ENCODE measurements at regions not wholly inside any gene's neighbourhood (a gene's known extent, or its start where the extent isn't known, plus 50 kb on each side); places are given as distances from the start of the nearest gene placed in this dataset.

DNA sequence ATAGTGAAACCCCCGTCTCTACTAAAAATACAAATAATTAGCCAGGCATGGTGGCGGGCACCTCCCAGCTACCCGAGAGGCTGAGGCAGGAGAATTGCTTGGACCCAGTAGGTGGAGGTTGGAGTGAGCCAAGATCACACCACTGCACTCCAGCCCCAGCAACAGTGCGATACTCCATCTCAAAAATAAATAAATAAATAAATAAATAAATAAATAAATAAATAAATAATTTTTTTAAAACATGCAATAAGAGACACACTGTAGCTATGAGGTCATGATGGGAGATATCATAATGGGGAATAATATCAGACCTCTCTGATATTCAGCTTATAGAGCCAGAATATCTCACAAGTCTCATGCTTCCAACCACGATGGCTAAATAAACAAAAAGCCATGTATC lies 82.3 kb downstream of the CD24 start:
- WGBS (ENCODE audit: low lambda C conversion rate, missing lambda C conversion rate), result 90% methylated on average over 5 of the region's 5 CpGs
- no peaks in the 10 kb centered on the region for H3K79me2 ChIP-seq
- H3K27me3 ChIP-seq, result no peaks in the 10 kb centered on the region
- no peak overlapping the region for H2AFZ ChIP-seq
- no peak for TF ChIP-seq EZH2 (IDR thresholded peaks at IDR 0.05; ENCODE audit: borderline replicate concordance)
- TF ChIP-seq EZH2phosphoT487 (IDR thresholded peaks at IDR 0.05; ENCODE audit: low read depth, severe bottlenecking, unreplicated experiment), result no peak
- TF ChIP-seq, protein P1, sequence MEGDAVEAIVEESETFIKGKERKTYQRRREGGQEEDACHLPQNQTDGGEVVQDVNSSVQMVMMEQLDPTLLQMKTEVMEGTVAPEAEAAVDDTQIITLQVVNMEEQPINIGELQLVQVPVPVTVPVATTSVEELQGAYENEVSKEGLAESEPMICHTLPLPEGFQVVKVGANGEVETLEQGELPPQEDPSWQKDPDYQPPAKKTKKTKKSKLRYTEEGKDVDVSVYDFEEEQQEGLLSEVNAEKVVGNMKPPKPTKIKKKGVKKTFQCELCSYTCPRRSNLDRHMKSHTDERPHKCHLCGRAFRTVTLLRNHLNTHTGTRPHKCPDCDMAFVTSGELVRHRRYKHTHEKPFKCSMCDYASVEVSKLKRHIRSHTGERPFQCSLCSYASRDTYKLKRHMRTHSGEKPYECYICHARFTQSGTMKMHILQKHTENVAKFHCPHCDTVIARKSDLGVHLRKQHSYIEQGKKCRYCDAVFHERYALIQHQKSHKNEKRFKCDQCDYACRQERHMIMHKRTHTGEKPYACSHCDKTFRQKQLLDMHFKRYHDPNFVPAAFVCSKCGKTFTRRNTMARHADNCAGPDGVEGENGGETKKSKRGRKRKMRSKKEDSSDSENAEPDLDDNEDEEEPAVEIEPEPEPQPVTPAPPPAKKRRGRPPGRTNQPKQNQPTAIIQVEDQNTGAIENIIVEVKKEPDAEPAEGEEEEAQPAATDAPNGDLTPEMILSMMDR (IDR thresholded peaks at IDR 0.05; ENCODE audit: poor library complexity), result no peak
- no peaks in the 10 kb centered on the region for H4K20me1 ChIP-seq (ENCODE audit: insufficient read depth, poor library complexity, severe bottlenecking)
- no peak overlapping the region for H3K27ac ChIP-seq
- no peaks in the 10 kb centered on the region for H3K36me3 ChIP-seq (replicated peaks; ENCODE audit: insufficient read depth, low read depth)
- H3K4me2 ChIP-seq, result no peak overlapping the region
- DNase-seq (ENCODE audit: low spot score), result no peak
- no peaks in the 10 kb centered on the region for H3K9me2 ChIP-seq (replicated peaks; ENCODE audit: insufficient read depth)
- no peak overlapping the region for H3K4me3 ChIP-seq
- no peaks in the 10 kb centered on the region for H3K9me3 ChIP-seq (ENCODE audit: low read depth)
- peaks cover 32% of the 10 kb centered on the region for H3K4me1 ChIP-seq (ENCODE audit: insufficient read depth)

- Histone ChIP-seq H3K9me2 (replicated peaks; ENCODE audit: insufficient read depth) (no peaks in the 10 kb centered on the region), H3K4me2 (no peak overlapping the region), H3K9me3 (ENCODE audit: low read depth) (no peaks in the 10 kb centered on the region), H4K20me1 (ENCODE audit: insufficient read depth, poor library complexity, severe bottlenecking) (no peaks in the 10 kb centered on the region), H3K4me1 (ENCODE audit: insufficient read depth) (peaks cover 45% of the 10 kb centered on the region), H3K79me2 (no peaks in the 10 kb centered on the region), H2AFZ (no peak overlapping the region), H3K27me3 (no peaks in the 10 kb centered on the region), H3K27ac (peak overlapping the region; percentile 56), H3K36me3 (replicated peaks; ENCODE audit: insufficient read depth, low read depth) (no peaks in the 10 kb centered on the region), H3K4me3 (no peak overlapping the region)
- TF ChIP-seq EZH2phosphoT487 (IDR thresholded peaks at IDR 0.05; ENCODE audit: low read depth, severe bottlenecking, unreplicated experiment) (no peak), EZH2 (IDR thresholded peaks at IDR 0.05; ENCODE audit: borderline replicate concordance) (no peak)
- TF ChIP-seq, protein P1 (IDR thresholded peaks at IDR 0.05; ENCODE audit: poor library complexity), result no peak
- DNase-seq (ENCODE audit: low spot score), result peak; percentile 30
- 100% methylated on average over 2 of the region's 2 CpGs for WGBS (ENCODE audit: low lambda C conversion rate, missing lambda C conversion rate)
These were observed 84.1 kb downstream of the CD24 start for GRCh38 chr6:106890447-106890846.

DNA sequence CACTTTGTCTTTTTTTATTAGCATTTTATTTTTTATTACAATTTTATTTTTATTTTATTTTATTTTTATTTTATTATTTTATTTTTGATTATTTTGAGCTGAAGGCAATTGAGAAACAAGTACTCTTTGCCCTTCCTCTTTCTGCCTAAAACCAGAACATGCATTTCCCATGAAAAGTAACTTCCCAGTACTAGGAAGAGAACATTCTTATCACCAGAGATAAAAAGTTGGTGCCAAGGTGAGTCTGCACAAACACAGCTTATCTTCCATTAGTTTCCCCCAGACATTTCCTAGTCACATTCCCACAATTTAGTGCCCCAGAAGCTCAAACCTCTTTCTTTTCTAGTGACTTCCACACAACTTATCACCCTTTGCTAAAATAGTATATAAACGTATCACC lies 84.8 kb downstream of the CD24 start:
- H4K20me1 ChIP-seq (ENCODE audit: insufficient read depth, poor library complexity, severe bottlenecking), result no peaks in the 10 kb centered on the region
- peaks cover 45% of the 10 kb centered on the region for H3K4me1 ChIP-seq (ENCODE audit: insufficient read depth)
- DNase-seq (ENCODE audit: low spot score), result no peak
- H3K4me2 ChIP-seq, result peak overlapping the region; percentile 23
- TF ChIP-seq EZH2 (IDR thresholded peaks at IDR 0.05; ENCODE audit: borderline replicate concordance) (no peak), EZH2phosphoT487 (IDR thresholded peaks at IDR 0.05; ENCODE audit: low read depth, severe bottlenecking, unreplicated experiment) (no peak)
- TF ChIP-seq, protein P1 (IDR thresholded peaks at IDR 0.05; ENCODE audit: poor library complexity), result no peak
- WGBS (ENCODE audit: low lambda C conversion rate, missing lambda C conversion rate), result 52% methylated on average over 1 of the region's 1 CpG
- peak overlapping the region; percentile 87 for H3K27ac ChIP-seq
- no peaks in the 10 kb centered on the region for H3K9me3 ChIP-seq (ENCODE audit: low read depth)
- no peaks in the 10 kb centered on the region for H3K36me3 ChIP-seq (replicated peaks; ENCODE audit: insufficient read depth, low read depth)
- H3K27me3 ChIP-seq, result no peaks in the 10 kb centered on the region
- no peak overlapping the region for H2AFZ ChIP-seq
- H3K79me2 ChIP-seq, result no peaks in the 10 kb centered on the region
- no peaks in the 10 kb centered on the region for H3K9me2 ChIP-seq (replicated peaks; ENCODE audit: insufficient read depth)
- no peak overlapping the region for H3K4me3 ChIP-seq
